SK-N-SH treated with all-trans-retinoic acid at 6 μM for 48 hours (cell line): ENCODE measurements at regions not wholly inside any gene's neighbourhood (a gene's known extent, or its start where the extent isn't known, plus 50 kb on each side); places are given as distances from the start of the nearest gene placed in this dataset.

ENCODE experiments used
- ARNTL ChIP-seq: fragments of 450-650 bp; formaldehyde crosslinking; IDR thresholded peaks from 2 replicates; pipeline ENCODE4 v1.5.0; 2020; ENCODE audit warnings: low read depth, mild to moderate bottlenecking, moderate library complexity, borderline replicate concordance
- ISL1 ChIP-seq: fragments of 250-450 bp; sonication (Bioruptor Pico); IDR thresholded peaks from 2 replicates; pipeline ENCODE4 v2.1.2; 2022; ENCODE audit warnings: mild to moderate bottlenecking, moderate library complexity
- OSR1 ChIP-seq: fragments of 250-450 bp; sonication (Bioruptor Pico); IDR thresholded peaks from 2 replicates; pipeline ENCODE4 v1.8.0; 2022; ENCODE audit warnings: moderate library complexity, mild to moderate bottlenecking, inconsistent platforms
- RARB ChIP-seq: fragments of 250-450 bp; sonication (Bioruptor Pico); IDR thresholded peaks from 2 replicates; pipeline ENCODE4 v1.8.0; 2021; ENCODE audit warnings: mild to moderate bottlenecking, moderate library complexity
- TOX ChIP-seq: fragments of 250-450 bp; sonication (Bioruptor Pico); IDR thresholded peaks from 2 replicates; pipeline ENCODE4 v1.8.0; 2021; ENCODE audit warnings: mild to moderate bottlenecking, moderate library complexity, borderline replicate concordance
- ZC3H10 ChIP-seq: fragments of 250-450 bp; sonication (Bioruptor Pico); IDR thresholded peaks from 2 replicates; pipeline ENCODE4 v1.5.1; 2021; ENCODE audit warnings: mild to moderate bottlenecking, moderate library complexity
- ZFP30 ChIP-seq: fragments of 450-650 bp; formaldehyde crosslinking; IDR thresholded peaks from 2 replicates; pipeline ENCODE4 v1.5.0; 2022; ENCODE audit warnings: mild to moderate bottlenecking, moderate library complexity
- ZNF70 ChIP-seq: fragments of 450-650 bp; formaldehyde crosslinking; IDR thresholded peaks from 2 replicates; pipeline ENCODE4 v1.5.0; 2020; ENCODE audit warnings: mild to moderate bottlenecking, moderate library complexity
- TF ChIP-seq, protein P1 (sequence below): fragments of 250-450 bp; sonication (Bioruptor Pico); IDR thresholded peaks from 2 replicates; pipeline ENCODE4 v1.8.0; 2020; ENCODE audit warnings: mild to moderate bottlenecking, moderate library complexity, borderline replicate concordance
- TF ChIP-seq, protein P2 (sequence below): fragments of 250-450 bp; sonication (Bioruptor Pico); IDR thresholded peaks from 2 replicates; pipeline ENCODE4 v1.8.0; 2021; ENCODE audit warnings: low read depth, mild to moderate bottlenecking, moderate library complexity, borderline replicate concordance
- TF ChIP-seq, protein P3 (sequence below): fragments of 250-450 bp; sonication (Bioruptor Pico); IDR thresholded peaks from 2 replicates; pipeline ENCODE4 v1.5.1; 2021; ENCODE audit warnings: mild to moderate bottlenecking, moderate library complexity
- TF ChIP-seq, protein P4 (sequence below): fragments of 250-450 bp; sonication (Bioruptor Pico); IDR thresholded peaks from 2 replicates; pipeline ENCODE4 v1.5.1; 2020; ENCODE audit warnings: low read depth, mild to moderate bottlenecking, moderate library complexity

DNA sequence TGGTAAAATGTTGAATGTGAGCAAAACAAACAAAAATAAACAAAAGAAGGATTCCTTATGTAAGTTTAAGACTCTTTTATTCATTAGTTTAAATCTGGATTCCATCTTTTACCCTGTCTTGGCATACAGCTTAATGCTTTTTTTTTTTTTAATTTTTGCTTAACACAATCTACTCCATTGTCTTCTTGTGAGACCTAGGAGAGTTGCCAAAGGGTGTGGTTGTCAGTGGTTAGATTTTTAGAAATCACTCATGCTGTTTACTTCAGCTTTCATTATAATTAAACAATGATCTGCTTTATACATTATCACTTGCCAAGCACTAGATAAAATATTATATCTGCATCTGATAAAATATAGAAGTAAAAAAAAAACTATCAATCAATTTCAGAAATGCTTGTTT is 77.7 kb upstream of the KITLG start:
- TF ChIP-seq, protein P1, sequence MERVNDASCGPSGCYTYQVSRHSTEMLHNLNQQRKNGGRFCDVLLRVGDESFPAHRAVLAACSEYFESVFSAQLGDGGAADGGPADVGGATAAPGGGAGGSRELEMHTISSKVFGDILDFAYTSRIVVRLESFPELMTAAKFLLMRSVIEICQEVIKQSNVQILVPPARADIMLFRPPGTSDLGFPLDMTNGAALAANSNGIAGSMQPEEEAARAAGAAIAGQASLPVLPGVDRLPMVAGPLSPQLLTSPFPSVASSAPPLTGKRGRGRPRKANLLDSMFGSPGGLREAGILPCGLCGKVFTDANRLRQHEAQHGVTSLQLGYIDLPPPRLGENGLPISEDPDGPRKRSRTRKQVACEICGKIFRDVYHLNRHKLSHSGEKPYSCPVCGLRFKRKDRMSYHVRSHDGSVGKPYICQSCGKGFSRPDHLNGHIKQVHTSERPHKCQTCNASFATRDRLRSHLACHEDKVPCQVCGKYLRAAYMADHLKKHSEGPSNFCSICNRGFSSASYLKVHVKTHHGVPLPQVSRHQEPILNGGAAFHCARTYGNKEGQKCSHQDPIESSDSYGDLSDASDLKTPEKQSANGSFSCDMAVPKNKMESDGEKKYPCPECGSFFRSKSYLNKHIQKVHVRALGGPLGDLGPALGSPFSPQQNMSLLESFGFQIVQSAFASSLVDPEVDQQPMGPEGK (CRISPR knock-in tag) = no peak
- TF ChIP-seq, protein P2, sequence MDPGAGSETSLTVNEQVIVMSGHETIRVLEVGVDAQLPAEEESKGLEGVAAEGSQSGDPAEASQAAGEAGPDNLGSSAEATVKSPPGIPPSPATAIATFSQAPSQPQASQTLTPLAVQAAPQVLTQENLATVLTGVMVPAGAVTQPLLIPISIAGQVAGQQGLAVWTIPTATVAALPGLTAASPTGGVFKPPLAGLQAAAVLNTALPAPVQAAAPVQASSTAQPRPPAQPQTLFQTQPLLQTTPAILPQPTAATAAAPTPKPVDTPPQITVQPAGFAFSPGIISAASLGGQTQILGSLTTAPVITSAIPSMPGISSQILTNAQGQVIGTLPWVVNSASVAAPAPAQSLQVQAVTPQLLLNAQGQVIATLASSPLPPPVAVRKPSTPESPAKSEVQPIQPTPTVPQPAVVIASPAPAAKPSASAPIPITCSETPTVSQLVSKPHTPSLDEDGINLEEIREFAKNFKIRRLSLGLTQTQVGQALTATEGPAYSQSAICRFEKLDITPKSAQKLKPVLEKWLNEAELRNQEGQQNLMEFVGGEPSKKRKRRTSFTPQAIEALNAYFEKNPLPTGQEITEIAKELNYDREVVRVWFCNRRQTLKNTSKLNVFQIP (CRISPR knock-in tag) = no peak
- TF ChIP-seq ZNF70 (CRISPR knock-in tag) (no peak), ISL1 (CRISPR knock-in tag) (no peak), OSR1 (CRISPR knock-in tag) (no peak), RARB (CRISPR knock-in tag) (no peak), ZFP30 (no peak), TOX (no peak), ARNTL (CRISPR knock-in tag) (no peak), ZC3H10 (no peak)
- TF ChIP-seq, protein P3, sequence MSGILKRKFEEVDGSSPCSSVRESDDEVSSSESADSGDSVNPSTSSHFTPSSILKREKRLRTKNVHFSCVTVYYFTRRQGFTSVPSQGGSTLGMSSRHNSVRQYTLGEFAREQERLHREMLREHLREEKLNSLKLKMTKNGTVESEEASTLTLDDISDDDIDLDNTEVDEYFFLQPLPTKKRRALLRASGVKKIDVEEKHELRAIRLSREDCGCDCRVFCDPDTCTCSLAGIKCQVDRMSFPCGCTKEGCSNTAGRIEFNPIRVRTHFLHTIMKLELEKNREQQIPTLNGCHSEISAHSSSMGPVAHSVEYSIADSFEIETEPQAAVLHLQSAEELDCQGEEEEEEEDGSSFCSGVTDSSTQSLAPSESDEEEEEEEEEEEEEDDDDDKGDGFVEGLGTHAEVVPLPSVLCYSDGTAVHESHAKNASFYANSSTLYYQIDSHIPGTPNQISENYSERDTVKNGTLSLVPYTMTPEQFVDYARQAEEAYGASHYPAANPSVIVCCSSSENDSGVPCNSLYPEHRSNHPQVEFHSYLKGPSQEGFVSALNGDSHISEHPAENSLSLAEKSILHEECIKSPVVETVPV (CRISPR knock-in tag) = no peak
- TF ChIP-seq, protein P4, sequence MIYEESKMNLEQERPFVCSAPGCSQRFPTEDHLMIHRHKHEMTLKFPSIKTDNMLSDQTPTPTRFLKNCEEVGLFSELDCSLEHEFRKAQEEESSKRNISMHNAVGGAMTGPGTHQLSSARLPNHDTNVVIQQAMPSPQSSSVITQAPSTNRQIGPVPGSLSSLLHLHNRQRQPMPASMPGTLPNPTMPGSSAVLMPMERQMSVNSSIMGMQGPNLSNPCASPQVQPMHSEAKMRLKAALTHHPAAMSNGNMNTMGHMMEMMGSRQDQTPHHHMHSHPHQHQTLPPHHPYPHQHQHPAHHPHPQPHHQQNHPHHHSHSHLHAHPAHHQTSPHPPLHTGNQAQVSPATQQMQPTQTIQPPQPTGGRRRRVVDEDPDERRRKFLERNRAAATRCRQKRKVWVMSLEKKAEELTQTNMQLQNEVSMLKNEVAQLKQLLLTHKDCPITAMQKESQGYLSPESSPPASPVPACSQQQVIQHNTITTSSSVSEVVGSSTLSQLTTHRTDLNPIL (CRISPR knock-in tag) = no peak
